WERI-Rb-1 (cell line): ENCODE measurements at regions not wholly inside any gene's neighbourhood (a gene's known extent, or its start where the extent isn't known, plus 50 kb on each side); places are given as distances from the start of the nearest gene placed in this dataset.

Source experiments
- DNase-seq: peaks from one replicate; pipeline ENCODE4 v3.0.0-alpha.2; 2020
- H3K27ac ChIP-seq: fragments of 250-450 bp; sonication (Bioruptor Pico); 2 replicates; pipeline ENCODE4 v1.5.1; 2020; ENCODE audit warnings: mild to moderate bottlenecking, moderate library complexity
- H3K27me3 ChIP-seq: fragments of 250-450 bp; sonication (Bioruptor Pico); 2 replicates; pipeline ENCODE4 v1.5.1; 2021; ENCODE audit warnings: mild to moderate bottlenecking, low read depth, moderate library complexity; ENCODE audit not compliant: insufficient read depth, severe bottlenecking
- H3K36me3 ChIP-seq: fragments of 250-450 bp; sonication (Bioruptor Pico); 2 replicates; pipeline ENCODE4 v1.5.1; 2020; ENCODE audit warnings: mild to moderate bottlenecking, moderate library complexity
- H3K4me3 ChIP-seq: 2 replicates; pipeline ENCODE4 v1.5.1; 2011; ENCODE audit warnings: low read depth, mild to moderate bottlenecking, control low read depth, low read length
- H3K9me3 ChIP-seq: fragments of 250-450 bp; sonication (Bioruptor Pico); 2 replicates; pipeline ENCODE4 v1.5.1; 2021; ENCODE audit warnings: mild to moderate bottlenecking, moderate library complexity; ENCODE audit not compliant: severe bottlenecking
- CTCF ChIP-seq: IDR thresholded peaks from 2 replicates; pipeline ENCODE4 v1.5.1; 2011; ENCODE audit warnings: low read depth, mild to moderate bottlenecking, control low read depth, inconsistent platforms, low read length

- H3K9me3 ChIP-seq: no peaks in the 10 kb centered on the region
- no peak for DNase-seq
- TF ChIP-seq CTCF: no peak
- H3K36me3 ChIP-seq: no peaks in the 10 kb centered on the region
- no peak overlapping the region for H3K27ac ChIP-seq
- no peak overlapping the region for H3K4me3 ChIP-seq
- no peaks in the 10 kb centered on the region for H3K27me3 ChIP-seq
Observed at GRCh38 chr2:215514516-215514915, 78.6 kb upstream of the FN1 start.

- Histone ChIP-seq H3K9me3 (no peaks in the 10 kb centered on the region), H3K27ac (no peak overlapping the region), H3K4me3 (no peak overlapping the region), H3K36me3 (no peaks in the 10 kb centered on the region), H3K27me3 (no peaks in the 10 kb centered on the region)
- no peak for TF ChIP-seq CTCF
- DNase-seq: no peak
Observed at GRCh38 chr2:215511454-215512346, 75.8 kb upstream of the FN1 start.

- H3K9me3 ChIP-seq: no peaks in the 10 kb centered on the region
- no peaks in the 10 kb centered on the region for H3K36me3 ChIP-seq
- no peaks in the 10 kb centered on the region for H3K27me3 ChIP-seq
- TF ChIP-seq CTCF: no peak
- DNase-seq: no peak
- no peak overlapping the region for H3K4me3 ChIP-seq
- H3K27ac ChIP-seq: no peak overlapping the region
Observed at GRCh38 chr2:215507836-215508235, 72.0 kb upstream of the FN1 start.

GRCh38 chr2:215507136-215507535, 71.3 kb upstream of the FN1 start:
- no peak overlapping the region for H3K27ac ChIP-seq
- H3K4me3 ChIP-seq: no peak overlapping the region
- no peak for TF ChIP-seq CTCF

GRCh38 chr2:215506604-215506990, 70.7 kb upstream of the FN1 start:
- no peak for DNase-seq
- Histone ChIP-seq H3K9me3 (no peaks in the 10 kb centered on the region), H3K27me3 (no peaks in the 10 kb centered on the region), H3K36me3 (no peaks in the 10 kb centered on the region), H3K27ac (no peak overlapping the region), H3K4me3 (no peak overlapping the region)
- TF ChIP-seq CTCF: no peak

More at GRCh38 chr2:215507136-215507535, 71.3 kb upstream of the FN1 start:
- no peak for DNase-seq
- no peaks in the 10 kb centered on the region for H3K36me3 ChIP-seq
- H3K27me3 ChIP-seq: no peaks in the 10 kb centered on the region
- no peaks in the 10 kb centered on the region for H3K9me3 ChIP-seq
